Erythroblast (primary cell): ENCODE measurements at regions not wholly inside any gene's neighbourhood (a gene's known extent, or its start where the extent isn't known, plus 50 kb on each side); places are given as distances from the start of the nearest gene placed in this dataset.

Experiments used
- GATA1 ChIP-seq: IDR thresholded peaks from 2 replicates; pipeline ENCODE4 v1.6.1; 2011; ENCODE audit warnings: low read depth, mild to moderate bottlenecking, control low read depth, low read length, moderate library complexity
- POLR2A ChIP-seq: IDR thresholded peaks from 2 replicates; pipeline ENCODE4 v1.6.1; 2011; ENCODE audit warnings: mild to moderate bottlenecking, low read length

DNA sequence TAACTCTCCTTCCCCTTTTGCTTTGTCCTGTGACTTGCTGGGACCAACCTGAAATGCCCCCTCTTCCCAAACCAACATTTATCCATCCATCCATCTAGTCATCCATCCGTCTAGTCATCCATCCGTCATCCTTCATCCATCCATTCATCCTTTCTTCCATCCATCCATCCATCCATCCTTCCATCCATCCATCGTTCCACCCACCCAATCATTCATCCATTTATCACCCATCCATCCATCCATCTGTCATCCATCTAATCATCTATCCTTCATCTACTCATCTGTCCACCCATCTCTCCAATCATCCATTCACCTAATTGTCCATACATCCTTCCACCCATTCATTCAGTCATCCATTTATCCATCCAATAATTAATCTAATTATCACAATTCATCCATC is 92.7 kb downstream of the EDN3 start:
- TF ChIP-seq POLR2A (no peak), GATA1 (no peak)
